Kidney epithelial cell (primary cell): ENCODE measurements at regions not wholly inside any gene's neighbourhood (a gene's known extent, or its start where the extent isn't known, plus 50 kb on each side); places are given as distances from the start of the nearest gene placed in this dataset.

ENCODE experiments used
- DNase-seq: peaks from one replicate; pipeline ENCODE4 v3.0.0-alpha.2; 2010; ENCODE audit warnings: low read depth
- H3K27me3 ChIP-seq: 2 replicates; pipeline ENCODE4 v1.6.0; 2011; ENCODE audit warnings: low read length; ENCODE audit not compliant: control insufficient read depth, insufficient read depth
- H3K36me3 ChIP-seq: 2 replicates; pipeline ENCODE4 v1.5.1; 2011; ENCODE audit warnings: low read length; ENCODE audit not compliant: control insufficient read depth, insufficient read depth
- H3K4me3 ChIP-seq: 2 replicates; pipeline ENCODE4 v1.5.1; 2011; ENCODE audit warnings: low read depth, mild to moderate bottlenecking, control low read depth, low read length
- TF ChIP-seq, protein P1 (sequence below): IDR thresholded peaks from 2 replicates; pipeline ENCODE4 v1.5.1; 2011; ENCODE audit warnings: mild to moderate bottlenecking, moderate library complexity, low read length, control low read depth, inconsistent platforms; ENCODE audit not compliant: insufficient read depth, poor library complexity, severe bottlenecking

- Histone ChIP-seq H3K36me3 (no peaks in the 10 kb centered on the region), H3K27me3 (no peaks in the 10 kb centered on the region), H3K4me3 (no peak overlapping the region)
- TF ChIP-seq, protein P1, sequence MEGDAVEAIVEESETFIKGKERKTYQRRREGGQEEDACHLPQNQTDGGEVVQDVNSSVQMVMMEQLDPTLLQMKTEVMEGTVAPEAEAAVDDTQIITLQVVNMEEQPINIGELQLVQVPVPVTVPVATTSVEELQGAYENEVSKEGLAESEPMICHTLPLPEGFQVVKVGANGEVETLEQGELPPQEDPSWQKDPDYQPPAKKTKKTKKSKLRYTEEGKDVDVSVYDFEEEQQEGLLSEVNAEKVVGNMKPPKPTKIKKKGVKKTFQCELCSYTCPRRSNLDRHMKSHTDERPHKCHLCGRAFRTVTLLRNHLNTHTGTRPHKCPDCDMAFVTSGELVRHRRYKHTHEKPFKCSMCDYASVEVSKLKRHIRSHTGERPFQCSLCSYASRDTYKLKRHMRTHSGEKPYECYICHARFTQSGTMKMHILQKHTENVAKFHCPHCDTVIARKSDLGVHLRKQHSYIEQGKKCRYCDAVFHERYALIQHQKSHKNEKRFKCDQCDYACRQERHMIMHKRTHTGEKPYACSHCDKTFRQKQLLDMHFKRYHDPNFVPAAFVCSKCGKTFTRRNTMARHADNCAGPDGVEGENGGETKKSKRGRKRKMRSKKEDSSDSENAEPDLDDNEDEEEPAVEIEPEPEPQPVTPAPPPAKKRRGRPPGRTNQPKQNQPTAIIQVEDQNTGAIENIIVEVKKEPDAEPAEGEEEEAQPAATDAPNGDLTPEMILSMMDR: no peak
- no peak for DNase-seq
Measured at GRCh38 chr11:11681536-11681935, 59.7 kb upstream of the GALNT18 start.

DNA sequence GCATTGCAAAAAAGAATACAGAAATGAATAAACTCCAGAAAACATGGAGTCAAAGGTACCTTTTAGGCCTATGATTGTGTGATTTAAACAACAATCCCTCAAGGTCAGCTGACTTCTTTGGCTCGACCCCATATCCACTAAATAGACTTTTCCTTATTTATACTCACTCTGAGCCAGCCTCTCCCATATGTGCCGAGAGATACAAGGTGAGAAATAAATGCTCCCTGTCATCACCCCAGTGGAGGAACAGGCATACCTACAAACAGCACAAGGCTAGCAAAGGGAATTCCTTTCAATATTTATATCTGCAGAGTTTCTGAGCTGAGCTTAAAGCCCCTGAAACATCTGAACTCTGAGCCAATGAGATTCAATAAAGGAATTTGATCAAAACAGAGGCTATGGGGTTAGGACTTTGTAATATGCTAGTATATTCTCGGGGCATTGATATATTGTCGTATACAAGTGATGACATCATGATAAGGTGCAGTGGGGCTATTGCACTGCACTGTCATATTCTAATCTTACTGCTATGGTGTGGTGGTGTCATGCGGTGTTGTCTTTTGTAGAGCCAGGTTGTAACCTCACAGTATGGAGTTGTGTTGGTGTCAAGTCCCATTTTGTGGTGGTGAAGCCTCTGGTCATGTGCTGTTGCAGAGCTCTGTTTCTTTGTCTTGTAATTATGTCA is 56.0 kb upstream of the GALNT18 start:
- no peak for DNase-seq
- Histone ChIP-seq H3K36me3 (no peaks in the 10 kb centered on the region), H3K27me3 (no peaks in the 10 kb centered on the region), H3K4me3 (no peak overlapping the region)
- TF ChIP-seq, protein P1: no peak

DNA sequence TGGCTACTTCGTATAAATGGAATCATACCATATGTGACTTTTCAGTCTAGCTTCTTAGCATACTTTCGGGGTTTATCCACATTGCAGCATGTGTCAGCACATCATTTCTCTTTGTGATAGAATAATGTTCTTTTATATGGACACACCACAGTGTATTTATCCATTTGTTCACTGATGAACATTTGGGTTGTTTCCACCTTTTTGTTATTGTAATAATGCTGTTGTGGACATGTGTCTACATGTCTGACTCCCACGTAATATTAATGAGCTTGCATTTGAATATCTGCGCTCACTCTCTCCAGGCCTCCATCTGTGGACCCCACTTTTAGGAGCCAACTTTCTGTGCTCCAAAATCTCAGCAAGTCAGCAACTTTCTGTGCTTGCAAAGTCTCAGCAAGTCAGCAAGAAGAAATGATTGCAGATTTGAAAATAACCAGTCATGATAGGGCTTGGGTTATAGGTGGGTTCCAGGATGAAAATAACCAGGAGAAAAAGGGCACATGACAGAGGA is 53.9 kb upstream of the GALNT18 start:
- Histone ChIP-seq H3K4me3 (no peak overlapping the region), H3K27me3 (no peaks in the 10 kb centered on the region), H3K36me3 (no peaks in the 10 kb centered on the region)
- no peak for DNase-seq
- TF ChIP-seq, protein P1: no peak

- Histone ChIP-seq H3K36me3 (no peaks in the 10 kb centered on the region), H3K27me3 (no peaks in the 10 kb centered on the region), H3K4me3 (no peak overlapping the region)
- TF ChIP-seq, protein P1: no peak
- DNase-seq: no peak
Measured at GRCh38 chr11:11672789-11673188, 51.0 kb upstream of the GALNT18 start.

DNA sequence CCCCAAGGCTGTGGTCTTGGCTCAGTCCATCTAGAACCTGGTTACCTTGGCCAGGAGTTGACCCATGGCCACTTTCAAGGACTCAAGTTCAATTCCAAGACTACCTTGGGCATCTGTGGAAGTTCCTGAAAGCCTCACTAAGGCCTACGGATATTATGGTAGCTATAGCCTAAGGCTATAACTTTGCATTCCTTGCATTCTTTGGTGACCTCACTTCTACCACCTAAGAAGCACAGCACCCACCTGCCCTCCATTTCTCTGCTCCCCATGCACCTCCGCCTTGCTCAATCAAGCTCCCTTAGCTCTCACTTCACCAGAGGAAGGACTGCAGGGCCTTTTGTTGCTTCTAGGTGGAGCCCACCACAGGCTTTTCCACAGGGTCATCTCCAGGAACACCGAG is 50.3 kb upstream of the GALNT18 start:
- Histone ChIP-seq H3K4me3 (no peak overlapping the region), H3K27me3 (no peaks in the 10 kb centered on the region), H3K36me3 (no peaks in the 10 kb centered on the region)
- TF ChIP-seq, protein P1: no peak
- DNase-seq: no peak
